Activated T-cell treated with anti-CD3 and anti-CD28 coated beads, Interleukin-2, amount 50 U/mL, for 4 hours (primary cell): ENCODE measurements at regions not wholly inside any gene's neighbourhood (a gene's known extent, or its start where the extent isn't known, plus 50 kb on each side); places are given as distances from the start of the nearest gene placed in this dataset.

ENCODE experiments used
- ATAC-seq, 2 donors: fragments of 200-7000 bp; cut with Tn5 transposase; one replicate each; pipeline ENCODE4 v1.10.0; 2021
- DNase-seq: peaks from one replicate; pipeline ENCODE4 v3.0.0-alpha.2; 2020
- H3K27me3 Mint-ChIP-seq: one replicate; pipeline ENCODE4 v1.8.0; 2021; ENCODE audit warnings: low read depth, mixed read lengths
- H3K36me3 Mint-ChIP-seq: one replicate; pipeline ENCODE4 v1.8.0; 2022; ENCODE audit warnings: mixed read lengths; ENCODE audit not compliant: insufficient read depth
- H3K4me1 Mint-ChIP-seq: one replicate; pipeline ENCODE4 v1.8.0; 2021; ENCODE audit warnings: low read depth, mixed read lengths
- H3K4me3 Mint-ChIP-seq: one replicate; pipeline ENCODE4 v1.8.0; 2021; ENCODE audit warnings: mild to moderate bottlenecking, moderate library complexity, mixed read lengths
- H3K9me3 Mint-ChIP-seq: one replicate; pipeline ENCODE4 v1.8.0; 2021; ENCODE audit warnings: mixed read lengths

GRCh38 chr12:13769273-13769672 lies 212.1 kb downstream of the GRIN2B start:
- no peak for ATAC-seq
- H3K36me3 Mint-ChIP-seq: no peaks in the 10 kb centered on the region
- no peak overlapping the region for H3K4me3 Mint-ChIP-seq
- H3K9me3 Mint-ChIP-seq: no peaks in the 10 kb centered on the region
- H3K27me3 Mint-ChIP-seq: no peaks in the 10 kb centered on the region
- H3K4me1 Mint-ChIP-seq: no peaks in the 10 kb centered on the region
- DNase-seq: no peak

GRCh38 chr12:13764748-13765147 lies 216.7 kb downstream of the GRIN2B start:
- Mint-ChIP-seq H3K36me3 (no peaks in the 10 kb centered on the region), H3K4me3 (no peak overlapping the region), H3K27me3 (peaks cover 5% of the 10 kb centered on the region), H3K9me3 (no peaks in the 10 kb centered on the region), H3K4me1 (no peaks in the 10 kb centered on the region)
- ATAC-seq (no peak), DNase-seq (no peak)

- no peak overlapping the region for H3K4me3 Mint-ChIP-seq
- H3K9me3 Mint-ChIP-seq: no peaks in the 10 kb centered on the region
- no peaks in the 10 kb centered on the region for H3K36me3 Mint-ChIP-seq
- no peak for DNase-seq
- ATAC-seq: no peak
- no peaks in the 10 kb centered on the region for H3K4me1 Mint-ChIP-seq
- peaks cover 9% of the 10 kb centered on the region for H3K27me3 Mint-ChIP-seq
Measured at GRCh38 chr12:13749389-13749788, 232.0 kb downstream of the GRIN2B start.

- Mint-ChIP-seq H3K9me3 (no peaks in the 10 kb centered on the region), H3K4me3 (no peak overlapping the region), H3K27me3 (peaks cover 17% of the 10 kb centered on the region), H3K4me1 (no peaks in the 10 kb centered on the region), H3K36me3 (no peaks in the 10 kb centered on the region)
- ATAC-seq: no peak
- no peak for DNase-seq
Measured at GRCh38 chr12:13745111-13745860, 236.1 kb downstream of the GRIN2B start.

DNA sequence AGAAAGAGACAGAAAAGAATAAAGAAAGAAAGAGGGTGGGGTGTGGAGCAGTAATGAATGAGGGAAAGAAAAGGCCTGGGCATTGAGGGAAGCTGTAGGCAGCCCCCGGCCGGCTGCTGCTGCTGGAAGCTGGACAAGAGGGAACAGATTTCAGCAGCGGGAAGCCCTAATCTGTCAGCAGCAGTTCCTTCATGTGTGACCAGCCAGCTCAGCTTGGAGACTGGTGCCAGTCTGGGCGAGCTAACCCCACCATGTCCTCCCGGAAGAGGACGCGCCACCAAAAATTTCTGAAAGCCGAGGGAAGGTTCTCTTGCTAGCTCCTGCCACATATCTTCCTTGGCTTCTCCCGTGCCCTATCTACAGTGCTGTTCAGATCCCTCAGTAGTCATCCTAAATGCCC lies 236.8 kb downstream of the GRIN2B start:
- Mint-ChIP-seq H3K9me3 (no peaks in the 10 kb centered on the region), H3K36me3 (no peaks in the 10 kb centered on the region), H3K27me3 (peaks cover 17% of the 10 kb centered on the region), H3K4me1 (peaks cover 2% of the 10 kb centered on the region), H3K4me3 (no peak overlapping the region)
- DNase-seq: no peak
- no peak for ATAC-seq

DNA sequence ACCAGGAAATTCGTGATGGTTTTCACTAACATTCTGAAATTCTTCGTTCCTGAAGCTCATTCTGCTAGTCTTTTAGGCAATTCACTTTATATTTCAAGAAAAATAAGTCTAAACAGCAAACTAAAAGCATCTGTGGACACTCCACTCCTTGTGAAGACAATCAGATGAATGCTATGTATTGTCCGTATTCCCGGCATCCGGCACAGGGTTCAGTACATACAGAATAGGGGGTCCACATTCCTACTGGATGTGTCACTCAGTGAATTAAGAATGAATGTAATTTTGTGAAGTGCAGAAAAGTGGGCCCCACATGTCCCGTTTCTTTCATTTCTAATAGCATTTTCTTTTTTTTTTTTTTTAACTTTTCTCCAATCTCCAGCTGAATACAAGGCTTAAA lies 241.3 kb downstream of the GRIN2B start:
- peaks cover 2% of the 10 kb centered on the region for H3K4me1 Mint-ChIP-seq
- H3K27me3 Mint-ChIP-seq: peaks cover 10% of the 10 kb centered on the region
- no peak overlapping the region for H3K4me3 Mint-ChIP-seq
- ATAC-seq (no peak), DNase-seq (no peak)
- no peaks in the 10 kb centered on the region for H3K9me3 Mint-ChIP-seq
- H3K36me3 Mint-ChIP-seq: no peaks in the 10 kb centered on the region

GRCh38 chr12:13735734-13736133 lies 245.7 kb downstream of the GRIN2B start:
- peaks cover 2% of the 10 kb centered on the region for H3K4me1 Mint-ChIP-seq
- no peaks in the 10 kb centered on the region for H3K9me3 Mint-ChIP-seq
- peaks cover 2% of the 10 kb centered on the region for H3K27me3 Mint-ChIP-seq
- no peak overlapping the region for H3K4me3 Mint-ChIP-seq
- DNase-seq (no peak), ATAC-seq (no peak)
- no peaks in the 10 kb centered on the region for H3K36me3 Mint-ChIP-seq

DNA sequence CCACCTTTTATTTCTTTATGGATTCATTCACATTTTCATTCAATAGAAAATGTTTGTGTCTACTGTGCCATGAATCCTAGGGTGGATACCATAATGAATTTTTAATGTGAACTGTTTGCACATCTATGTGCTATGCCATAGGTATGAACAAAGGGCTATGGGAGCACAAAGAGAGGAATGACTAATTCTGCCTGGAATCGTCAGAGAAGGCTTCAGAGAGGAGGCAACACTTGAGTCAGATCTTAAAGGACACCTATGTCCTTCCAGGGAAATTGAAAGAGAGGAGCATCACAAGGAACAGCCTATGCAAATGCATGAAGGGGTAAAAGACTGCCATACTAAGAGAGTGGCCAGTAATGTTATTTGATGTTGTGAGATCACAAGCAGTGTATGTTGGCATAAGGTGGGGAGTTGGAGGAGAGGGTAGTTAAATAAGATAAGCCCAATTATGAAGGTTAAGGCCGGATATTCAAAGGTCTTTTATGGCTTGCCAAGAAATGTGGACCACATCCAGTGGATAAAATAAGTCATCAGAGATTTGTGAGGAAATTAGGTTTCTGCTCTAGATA lies 246.7 kb downstream of the GRIN2B start:
- Mint-ChIP-seq H3K4me3 (no peak overlapping the region), H3K27me3 (peaks cover 2% of the 10 kb centered on the region), H3K4me1 (peaks cover 1% of the 10 kb centered on the region), H3K9me3 (no peaks in the 10 kb centered on the region), H3K36me3 (no peaks in the 10 kb centered on the region)
- no peak for ATAC-seq
- no peak for DNase-seq

- DNase-seq (no peak), ATAC-seq (no peak)
- Mint-ChIP-seq H3K4me3 (no peak overlapping the region), H3K4me1 (no peaks in the 10 kb centered on the region), H3K36me3 (no peaks in the 10 kb centered on the region), H3K27me3 (peaks cover 12% of the 10 kb centered on the region), H3K9me3 (no peaks in the 10 kb centered on the region)
Measured at GRCh38 chr12:13727707-13728195, 253.7 kb downstream of the GRIN2B start.

DNA sequence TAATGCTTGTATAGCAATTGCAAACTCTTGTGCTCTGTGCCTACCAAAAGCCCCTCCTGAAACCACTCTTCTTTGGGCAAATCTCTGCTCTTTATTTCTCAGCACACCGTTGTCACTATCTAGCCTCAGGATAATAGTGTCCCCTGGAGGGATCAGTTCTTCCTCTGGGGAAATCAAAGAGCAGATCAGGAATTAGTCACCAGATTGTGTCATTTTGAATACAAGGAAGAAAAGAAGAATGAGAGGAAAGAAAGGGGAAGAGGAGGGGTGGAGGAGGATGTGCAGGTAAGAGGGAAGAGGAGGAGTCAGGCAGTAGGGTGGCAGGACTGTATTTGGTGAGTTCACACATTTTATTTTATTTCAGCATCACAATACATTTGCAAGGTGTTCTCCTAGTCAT lies 256.4 kb downstream of the GRIN2B start:
- DNase-seq: no peak
- ATAC-seq: no peak
- Mint-ChIP-seq H3K27me3 (peaks cover 11% of the 10 kb centered on the region), H3K9me3 (no peaks in the 10 kb centered on the region), H3K4me1 (no peaks in the 10 kb centered on the region), H3K36me3 (no peaks in the 10 kb centered on the region), H3K4me3 (no peak overlapping the region)

- Mint-ChIP-seq H3K4me1 (no peaks in the 10 kb centered on the region), H3K36me3 (no peaks in the 10 kb centered on the region), H3K27me3 (peaks cover 6% of the 10 kb centered on the region), H3K9me3 (no peaks in the 10 kb centered on the region), H3K4me3 (no peak overlapping the region)
- no peak for DNase-seq
- ATAC-seq: no peak
Measured at GRCh38 chr12:13724136-13724535, 257.3 kb downstream of the GRIN2B start.

GRCh38 chr12:13719986-13720385 lies 261.4 kb downstream of the GRIN2B start:
- Mint-ChIP-seq H3K4me1 (no peaks in the 10 kb centered on the region), H3K9me3 (no peaks in the 10 kb centered on the region), H3K4me3 (no peak overlapping the region), H3K27me3 (no peaks in the 10 kb centered on the region), H3K36me3 (no peaks in the 10 kb centered on the region)
- ATAC-seq (no peak), DNase-seq (no peak)

GRCh38 chr12:13718271-13718670 lies 263.1 kb downstream of the GRIN2B start:
- Mint-ChIP-seq H3K4me1 (no peaks in the 10 kb centered on the region), H3K4me3 (no peak overlapping the region), H3K36me3 (no peaks in the 10 kb centered on the region), H3K27me3 (no peaks in the 10 kb centered on the region), H3K9me3 (no peaks in the 10 kb centered on the region)
- DNase-seq (no peak), ATAC-seq (no peak)

DNA sequence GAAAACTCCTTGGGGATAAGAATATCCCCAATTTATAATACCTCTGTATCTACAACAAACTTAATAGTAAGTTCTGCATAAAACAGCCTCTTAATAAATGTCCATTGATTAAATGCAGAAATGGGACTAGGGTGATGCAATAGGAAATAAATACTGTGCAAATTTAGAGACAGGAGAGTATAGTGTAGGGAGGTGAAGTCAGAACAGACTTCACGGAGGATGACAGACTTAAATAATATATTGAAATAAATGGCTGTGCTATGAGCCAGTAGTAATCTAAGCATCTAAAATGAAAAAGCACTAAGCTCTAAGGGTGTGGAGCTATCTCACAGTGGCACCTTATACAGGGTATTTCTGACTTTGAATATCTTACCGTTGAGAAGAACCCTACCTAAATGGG lies 265.3 kb downstream of the GRIN2B start:
- DNase-seq: no peak
- Mint-ChIP-seq H3K27me3 (no peaks in the 10 kb centered on the region), H3K4me3 (no peak overlapping the region), H3K9me3 (no peaks in the 10 kb centered on the region), H3K4me1 (no peaks in the 10 kb centered on the region), H3K36me3 (no peaks in the 10 kb centered on the region)
- ATAC-seq: no peak
